IMR-90 (cell line): ENCODE measurements at regions not wholly inside any gene's neighbourhood (a gene's known extent, or its start where the extent isn't known, plus 50 kb on each side); places are given as distances from the start of the nearest gene placed in this dataset.

ENCODE experiments used
- ATAC-seq: fragments of 200-7000 bp; cut with Tn5 transposase; 2 replicates; pipeline ENCODE4 v1.9.1; 2020; ENCODE audit warnings: low read depth, mild to moderate bottlenecking, moderate library complexity
- BruUV-seq: library from RNA; stranded (reverse); fragments of 400-500 nt; replicated peaks from 2 replicates; lab custom pipeline; 2021; lab: Mats Ljungman, UMichigan
- CTCF ChIA-PET: fragments of 300-600 bp; formaldehyde crosslinking; extraction: SDS; loops from one replicate; lab custom pipeline; 2021; ENCODE audit warnings: antibody characterized with exemption; lab: Yijun Ruan, JAX
- POLR2A ChIA-PET: fragments of 300-600 bp; sonication (Branson Sonifier 250); formaldehyde crosslinking; loops from one replicate; lab custom pipeline; 2022; ENCODE audit warnings: antibody characterized with exemption; ENCODE audit not compliant: unreplicated experiment; lab: Charles Lee
- DNase-seq: peaks from one replicate; pipeline ENCODE4 v3.0.0; 2013
- H2AFZ ChIP-seq: replicated peaks from 2 replicates; pipeline ENCODE3; 2013; ENCODE audit warnings: low read length, mild to moderate bottlenecking; ENCODE audit not compliant: poor library complexity
- H2AK5ac ChIP-seq: 2 replicates; pipeline ENCODE4 v1.6.1; 2013; ENCODE audit warnings: low read depth, low read length, inconsistent platforms
- H2AK9ac ChIP-seq: replicated peaks from 2 replicates; pipeline ENCODE3; 2013; ENCODE audit warnings: mild to moderate bottlenecking, low read depth, low read length, moderate library complexity; ENCODE audit not compliant: poor library complexity
- H2BK120ac ChIP-seq: 2 replicates; pipeline ENCODE4 v1.6.1; 2013; ENCODE audit warnings: low read depth, low read length, inconsistent platforms
- H2BK15ac ChIP-seq: 3 replicates; pipeline ENCODE4 v1.6.1; 2013; ENCODE audit warnings: low read depth, low read length, inconsistent platforms
- H2BK20ac ChIP-seq: 2 replicates; pipeline ENCODE4 v1.6.1; 2013; ENCODE audit warnings: low read depth, mild to moderate bottlenecking, inconsistent platforms, low read length, moderate library complexity
- H2BK5ac ChIP-seq: 2 replicates; pipeline ENCODE4 v1.6.1; 2013; ENCODE audit warnings: mild to moderate bottlenecking, low read depth, low read length, inconsistent platforms; ENCODE audit not compliant: poor library complexity, severe bottlenecking
- H3K14ac ChIP-seq: replicated peaks from 2 replicates; pipeline ENCODE4 v1.6.1; 2013; ENCODE audit warnings: low read depth, low read length, inconsistent platforms
- H3K18ac ChIP-seq: 2 replicates; pipeline ENCODE4 v1.6.1; 2013; ENCODE audit warnings: low read depth, low read length, control low read depth
- H3K23ac ChIP-seq: 2 replicates; pipeline ENCODE4 v1.6.1; 2013; ENCODE audit warnings: low read depth, low read length, inconsistent platforms
- H3K27ac ChIP-seq: 2 replicates; pipeline ENCODE4 v1.5.1; 2013; ENCODE audit warnings: mild to moderate bottlenecking, control low read depth, low read length; ENCODE audit not compliant: insufficient read depth
- H3K27me3 ChIP-seq: 2 replicates; pipeline ENCODE4 v1.6.1; 2013; ENCODE audit warnings: low read length; ENCODE audit not compliant: control insufficient read depth, insufficient read depth
- H3K36me3 ChIP-seq: 2 replicates; pipeline ENCODE4 v1.6.1; 2013; ENCODE audit warnings: low read length, mixed read lengths; ENCODE audit not compliant: control insufficient read depth, insufficient read depth
- H3K4ac ChIP-seq: 2 replicates; pipeline ENCODE4 v1.6.1; 2013; ENCODE audit warnings: low read depth, low read length, inconsistent platforms
- H3K4me1 ChIP-seq: 2 replicates; pipeline ENCODE4 v1.6.1; 2013; ENCODE audit warnings: low read length, mixed read lengths; ENCODE audit not compliant: control insufficient read depth, insufficient read depth
- H3K4me2 ChIP-seq: 2 replicates; pipeline ENCODE4 v1.6.1; 2013; ENCODE audit warnings: low read depth, mild to moderate bottlenecking, control low read depth, low read length, moderate library complexity
- H3K4me3 ChIP-seq: 2 replicates; pipeline ENCODE4 v1.5.1; 2013; ENCODE audit warnings: low read depth, mild to moderate bottlenecking, control low read depth, low read length, moderate library complexity; ENCODE audit not compliant: insufficient read depth
- H3K56ac ChIP-seq: 2 replicates; pipeline ENCODE4 v1.6.1; 2013; ENCODE audit warnings: low read length, inconsistent platforms; ENCODE audit not compliant: insufficient read depth; ENCODE audit errors: extremely low read depth
- H3K79me1 ChIP-seq, 2 experiments: 2 replicates each; pipeline ENCODE4 v1.6.1; 2013; ENCODE audit warnings: low read length in 2 of 2, inconsistent platforms in 1 of 2, low read depth in 1 of 2
- H3K9ac ChIP-seq: 2 replicates; pipeline ENCODE4 v1.6.1; 2013; ENCODE audit warnings: low read depth, low read length, control low read depth
- H3K9me1 ChIP-seq: 2 replicates; pipeline ENCODE4 v1.6.1; 2013; ENCODE audit warnings: low read length, inconsistent platforms; ENCODE audit not compliant: insufficient read depth
- H3K9me3 ChIP-seq: 2 replicates; pipeline ENCODE4 v1.6.1; 2013; ENCODE audit warnings: low read length; ENCODE audit not compliant: control insufficient read depth, insufficient read depth
- H4K20me1 ChIP-seq: 2 replicates; pipeline ENCODE4 v1.6.1; 2013; ENCODE audit warnings: low read length, inconsistent platforms; ENCODE audit not compliant: insufficient read depth
- H4K5ac ChIP-seq: 2 replicates; pipeline ENCODE4 v1.6.1; 2013; ENCODE audit warnings: mild to moderate bottlenecking, low read depth, low read length, control low read depth
- H4K8ac ChIP-seq, 2 experiments: 2 replicates each; pipeline ENCODE4 v1.6.1; 2013; ENCODE audit warnings: low read depth in 2 of 2, low read length in 2 of 2, control low read depth in 1 of 2, inconsistent platforms in 1 of 2
- H4K91ac ChIP-seq: 2 replicates; pipeline ENCODE4 v1.6.1; 2013; ENCODE audit warnings: low read depth, low read length, inconsistent platforms; ENCODE audit not compliant: insufficient read depth
- CEBPB ChIP-seq: IDR thresholded peaks from 2 replicates; pipeline ENCODE4 v1.6.1; 2012; ENCODE audit warnings: low read depth, low read length, improper control_type of control experiment
- CHD1 ChIP-seq: IDR thresholded peaks from 2 replicates; pipeline ENCODE4 v1.6.1; 2012; ENCODE audit warnings: low read depth, low read length, improper control_type of control experiment
- CTCF ChIP-seq: conservative IDR thresholded peaks from 2 replicates; pipeline ENCODE4 v1.5.1; 2012; ENCODE audit warnings: mild to moderate bottlenecking, low read depth, low read length, improper control_type of control experiment
- ELK1 ChIP-seq: fragments of 150-350 bp; IDR thresholded peaks from 2 replicates; pipeline ENCODE4 v1.6.1; 2016; ENCODE audit warnings: low read depth, mild to moderate bottlenecking, low read length, moderate library complexity, borderline replicate concordance
- MAFK ChIP-seq: IDR thresholded peaks from 2 replicates; pipeline ENCODE4 v1.6.1; 2012; ENCODE audit warnings: low read depth, low read length, improper control_type of control experiment
- MAZ ChIP-seq: IDR thresholded peaks from 2 replicates; pipeline ENCODE4 v1.6.1; 2012; ENCODE audit warnings: low read depth, mild to moderate bottlenecking, low read length, improper control_type of control experiment, moderate library complexity, borderline replicate concordance
- POLR2A ChIP-seq: IDR thresholded peaks from 2 replicates; pipeline ENCODE4 v1.6.1; 2012; ENCODE audit warnings: mild to moderate bottlenecking, low read depth, low read length
- RAD21 ChIP-seq: IDR thresholded peaks from 2 replicates; pipeline ENCODE4 v1.6.1; 2012; ENCODE audit warnings: low read length, improper control_type of control experiment
- RCOR1 ChIP-seq: IDR thresholded peaks from 2 replicates; pipeline ENCODE4 v1.6.1; 2012; ENCODE audit warnings: mild to moderate bottlenecking, low read length, improper control_type of control experiment; ENCODE audit not compliant: insufficient replicate concordance
- RFX5 ChIP-seq: IDR thresholded peaks from 2 replicates; pipeline ENCODE4 v1.8.0; 2012; ENCODE audit warnings: low read depth, mild to moderate bottlenecking, low read length, moderate library complexity
- USF2 ChIP-seq: fragments of 150-350 bp; IDR thresholded peaks from 2 replicates; pipeline ENCODE4 v1.6.1; 2017; ENCODE audit warnings: mild to moderate bottlenecking, antibody characterized with exemption, low read length, low read depth
- WGBS, 2 experiments: methylation state at CpG; one replicate each; pipeline versions ENCODE4 v1.1.5 to v1.1.7; 2013; ENCODE audit warnings: missing lambda C conversion rate in 2 of 2; ENCODE audit not compliant: insufficient read length in 1 of 2; ENCODE audit errors: extremely low coverage in 2 of 2; 5-methylcytosine and 5-hydroxymethylcytosine counted together
- dilution Hi-C: fragments of 300-500 bp; cut with HindIII; formaldehyde crosslinking; loops from one replicate; pipeline ENCODE4 v1.14.3; 2018; ENCODE audit warnings: low sequenced_read_pairs; ENCODE audit not compliant: unreplicated experiment
- in situ Hi-C: fragments of 300-500 bp; cut with MboI; formaldehyde crosslinking; loops from 3 replicates; pipeline ENCODE4 v1.14.3; 2019; ENCODE audit warnings: low sequenced_read_pairs, inconsistent platforms, mixed read lengths
- intact Hi-C: fragments of 100-400 bp; cut with micrococcal nuclease; formaldehyde crosslinking; loops from 2 replicates; pipeline ENCODE4 v1.10.0; 2022

- Histone ChIP-seq H2BK5ac (no peak overlapping the region), H4K8ac (no peak overlapping the region), H4K5ac (no peak overlapping the region; the same call in 1 of the 2 replicates), H3K9me3 (no peaks in the 10 kb centered on the region; the same call in 1 of the 2 replicates), H3K27ac (no peak overlapping the region), H3K36me3 (no peaks in the 10 kb centered on the region), H3K18ac (no peak overlapping the region; the same call in 1 of the 2 replicates), H4K91ac (peak overlapping the region; percentile 71; the same call in 1 of the 2 replicates), H3K27me3 (0 out of 2 replicates have a peak, but pooled peaks cover 3% of the 10 kb centered on the region), H3K23ac (no peak overlapping the region), H3K4me3 (no peak overlapping the region), H3K4me1 (peaks cover 10% of the 10 kb centered on the region; the same call in 1 of the 2 replicates), H4K20me1 (no peaks in the 10 kb centered on the region), H3K9ac (no peak overlapping the region), H3K9me1 (peaks cover 11% of the 10 kb centered on the region), H3K56ac (no peak overlapping the region), H2BK120ac (peak overlapping the region; percentile 88), H2BK15ac (no peak overlapping the region), H3K4ac (peak overlapping the region; percentile 20), H3K14ac (no peak overlapping the region), H2AK9ac (no peak overlapping the region), H2AK5ac (no peak overlapping the region; the same call in 1 of the 2 replicates), H2BK20ac (peak overlapping the region; percentile 76; the same call in 1 of the 2 replicates), H3K4me2 (no peak overlapping the region), H2AFZ (no peak overlapping the region), H3K79me1 (no peaks in the 10 kb centered on the region)
- no CpG with 5 or more reads among the region's 3 CpGs for WGBS, 2 experiments
- intact Hi-C loops = no loop called here
- no TSS peak for BruUV-seq
- CTCF ChIA-PET = no interaction called here
- dilution Hi-C loops = no loop called here
- DNase-seq = no peak
- POLR2A ChIA-PET = no interaction called here
- TF ChIP-seq MAFK = no peak
- no peak for TF ChIP-seq MAZ
- no peak for TF ChIP-seq USF2
- TF ChIP-seq POLR2A = no peak
- TF ChIP-seq CHD1 = no peak
- no peak for TF ChIP-seq RAD21
- TF ChIP-seq CTCF = no peak
- no peak for TF ChIP-seq CEBPB
- TF ChIP-seq RCOR1 = no peak
- no peak for TF ChIP-seq RFX5
- TF ChIP-seq ELK1 = no peak
- no peak for ATAC-seq
- in situ Hi-C loops = no loop called here
Observed at GRCh38 chr6:1025821-1026220, 286.1 kb upstream of the FOXQ1 start.
